ENCODE measurements at regions not wholly inside any gene's neighbourhood (a gene's known extent, or its start where the extent isn't known, plus 50 kb on each side); places are given as distances from the start of the nearest gene placed in this dataset.

GRCh38 chr7:120156476-120156875 is 116.5 kb upstream of the KCND2 start:
- Histone ChIP-seq H3K9me3 (ENCODE audit: control insufficient read depth, insufficient read depth, low read length) (no peaks in the 10 kb centered on the region), H3K36me3 (ENCODE audit: control insufficient read depth, low read length) (no peaks in the 10 kb centered on the region), H3K79me2 (ENCODE audit: control insufficient read depth, low read length) (no peaks in the 10 kb centered on the region), H3K4me1 (ENCODE audit: control insufficient read depth, low read length) (no peaks in the 10 kb centered on the region), H3K4me2 (ENCODE audit: low read length) (no peak overlapping the region), H3K4me3 (ENCODE audit: low read length) (no peak overlapping the region), H4K20me1 (ENCODE audit: control insufficient read depth, insufficient read depth, low read depth, low read length) (no peaks in the 10 kb centered on the region), H3K27ac (ENCODE audit: low read depth, low read length) (no peak overlapping the region), H3K9me2 (replicated peaks; ENCODE audit: control insufficient read depth, low read length) (no peaks in the 10 kb centered on the region), H3K27me3 (ENCODE audit: control insufficient read depth, low read length) (no peaks in the 10 kb centered on the region), H3F3A (ENCODE audit: control insufficient read depth, insufficient read depth) (no peaks in the 10 kb centered on the region)
- no peak for TF ChIP-seq CTCF (IDR thresholded peaks at IDR 0.05; ENCODE audit: low read depth, low read length, poor library complexity, severe bottlenecking)
- no peak for TF ChIP-seq EZH2phosphoT487 (IDR thresholded peaks at IDR 0.05; ENCODE audit: borderline replicate concordance, low read length)

GRCh38 chr7:120160166-120160565 is 112.8 kb upstream of the KCND2 start:
- Histone ChIP-seq H3K4me2 (ENCODE audit: low read length) (no peak overlapping the region), H3K36me3 (ENCODE audit: control insufficient read depth, low read length) (no peaks in the 10 kb centered on the region), H3K79me2 (ENCODE audit: control insufficient read depth, low read length) (no peaks in the 10 kb centered on the region), H3K9me2 (replicated peaks; ENCODE audit: control insufficient read depth, low read length) (no peaks in the 10 kb centered on the region), H3F3A (ENCODE audit: control insufficient read depth, insufficient read depth) (no peaks in the 10 kb centered on the region), H3K9me3 (ENCODE audit: control insufficient read depth, insufficient read depth, low read length) (no peaks in the 10 kb centered on the region), H3K4me1 (ENCODE audit: control insufficient read depth, low read length) (no peaks in the 10 kb centered on the region), H3K27ac (ENCODE audit: low read depth, low read length) (no peak overlapping the region), H3K27me3 (ENCODE audit: control insufficient read depth, low read length) (no peaks in the 10 kb centered on the region), H4K20me1 (ENCODE audit: control insufficient read depth, insufficient read depth, low read depth, low read length) (no peaks in the 10 kb centered on the region), H3K4me3 (ENCODE audit: low read length) (no peak overlapping the region)
- no peak for TF ChIP-seq EZH2phosphoT487 (IDR thresholded peaks at IDR 0.05; ENCODE audit: borderline replicate concordance, low read length)
- no peak for TF ChIP-seq CTCF (IDR thresholded peaks at IDR 0.05; ENCODE audit: low read depth, low read length, poor library complexity, severe bottlenecking)

GRCh38 chr7:120163449-120163848 is 109.5 kb upstream of the KCND2 start:
- no peaks in the 10 kb centered on the region for H3F3A ChIP-seq (ENCODE audit: control insufficient read depth, insufficient read depth)
- H4K20me1 ChIP-seq (ENCODE audit: control insufficient read depth, insufficient read depth, low read depth, low read length), result no peaks in the 10 kb centered on the region
- TF ChIP-seq EZH2phosphoT487 (IDR thresholded peaks at IDR 0.05; ENCODE audit: borderline replicate concordance, low read length), result no peak
- no peak for TF ChIP-seq CTCF (IDR thresholded peaks at IDR 0.05; ENCODE audit: low read depth, low read length, poor library complexity, severe bottlenecking)
- no peak overlapping the region for H3K27ac ChIP-seq (ENCODE audit: low read depth, low read length)
- H3K4me3 ChIP-seq (ENCODE audit: low read length), result no peak overlapping the region
- no peaks in the 10 kb centered on the region for H3K27me3 ChIP-seq (ENCODE audit: control insufficient read depth, low read length)
- H3K4me2 ChIP-seq (ENCODE audit: low read length), result no peak overlapping the region
- H3K4me1 ChIP-seq (ENCODE audit: control insufficient read depth, low read length), result no peaks in the 10 kb centered on the region
- H3K9me3 ChIP-seq (ENCODE audit: control insufficient read depth, insufficient read depth, low read length), result no peaks in the 10 kb centered on the region
- no peaks in the 10 kb centered on the region for H3K79me2 ChIP-seq (ENCODE audit: control insufficient read depth, low read length)
- H3K36me3 ChIP-seq (ENCODE audit: control insufficient read depth, low read length), result no peaks in the 10 kb centered on the region
- no peaks in the 10 kb centered on the region for H3K9me2 ChIP-seq (replicated peaks; ENCODE audit: control insufficient read depth, low read length)

- H4K20me1 ChIP-seq (ENCODE audit: control insufficient read depth, insufficient read depth, low read depth, low read length), result no peaks in the 10 kb centered on the region
- H3K79me2 ChIP-seq (ENCODE audit: control insufficient read depth, low read length), result no peaks in the 10 kb centered on the region
- no peaks in the 10 kb centered on the region for H3K9me3 ChIP-seq (ENCODE audit: control insufficient read depth, insufficient read depth, low read length)
- H3K36me3 ChIP-seq (ENCODE audit: control insufficient read depth, low read length), result no peaks in the 10 kb centered on the region
- H3K4me3 ChIP-seq (ENCODE audit: low read length), result no peak overlapping the region
- H3K4me1 ChIP-seq (ENCODE audit: control insufficient read depth, low read length), result no peaks in the 10 kb centered on the region
- no peaks in the 10 kb centered on the region for H3F3A ChIP-seq (ENCODE audit: control insufficient read depth, insufficient read depth)
- TF ChIP-seq EZH2phosphoT487 (IDR thresholded peaks at IDR 0.05; ENCODE audit: borderline replicate concordance, low read length) (no peak), CTCF (IDR thresholded peaks at IDR 0.05; ENCODE audit: low read depth, low read length, poor library complexity, severe bottlenecking) (no peak)
- H3K27ac ChIP-seq (ENCODE audit: low read depth, low read length), result no peak overlapping the region
- H3K4me2 ChIP-seq (ENCODE audit: low read length), result no peak overlapping the region
- no peaks in the 10 kb centered on the region for H3K27me3 ChIP-seq (ENCODE audit: control insufficient read depth, low read length)
- no peaks in the 10 kb centered on the region for H3K9me2 ChIP-seq (replicated peaks; ENCODE audit: control insufficient read depth, low read length)
Observed at GRCh38 chr7:120165227-120165626, 107.7 kb upstream of the KCND2 start.

Measured in DOHH2 (cell line).